GM18507 (cell line): ENCODE measurements at regions not wholly inside any gene's neighbourhood (a gene's known extent, or its start where the extent isn't known, plus 50 kb on each side); places are given as distances from the start of the nearest gene placed in this dataset.
A peak's percentile ranks its signal among the peaks of the same experiment; 100 is the strongest.
"Not testable (repeated sequence)": the region's sequence is repeated elsewhere in the genome, so short reads cannot be mapped to it uniquely, and the experiment has no call there.

Experiments
- DNase-seq: peaks from one replicate; pipeline ENCODE4 v3.0.0; 2011; ENCODE audit warnings: low read depth; ENCODE audit not compliant: insufficient read length; ENCODE audit errors: extremely low spot score
- FAIRE-seq: peaks from 2 replicates; lab custom pipeline; 2011; peaks lifted over from hg19 to GRCh38; lab: Jason Lieb, UNC

DNA sequence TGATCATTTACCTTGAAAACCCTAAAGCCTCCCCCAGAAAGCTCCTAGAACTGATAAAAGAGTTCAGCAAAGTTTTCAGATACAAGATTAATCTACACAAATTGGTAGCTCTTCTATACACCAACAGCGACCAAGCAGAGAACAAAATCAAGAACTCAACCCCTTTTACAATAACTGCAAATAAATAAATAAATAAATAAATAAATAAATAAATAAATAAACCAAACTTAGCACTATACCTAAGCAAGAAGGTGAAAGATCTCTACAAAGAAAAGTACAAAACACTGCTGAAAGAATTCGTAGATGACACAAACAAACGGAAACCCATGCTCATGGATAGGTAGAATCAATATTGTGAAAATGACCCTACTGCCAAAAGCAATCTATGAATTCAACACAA lies 182.0 kb upstream of the RND3 start:
- no peak for DNase-seq
- FAIRE-seq = no peak

DNA sequence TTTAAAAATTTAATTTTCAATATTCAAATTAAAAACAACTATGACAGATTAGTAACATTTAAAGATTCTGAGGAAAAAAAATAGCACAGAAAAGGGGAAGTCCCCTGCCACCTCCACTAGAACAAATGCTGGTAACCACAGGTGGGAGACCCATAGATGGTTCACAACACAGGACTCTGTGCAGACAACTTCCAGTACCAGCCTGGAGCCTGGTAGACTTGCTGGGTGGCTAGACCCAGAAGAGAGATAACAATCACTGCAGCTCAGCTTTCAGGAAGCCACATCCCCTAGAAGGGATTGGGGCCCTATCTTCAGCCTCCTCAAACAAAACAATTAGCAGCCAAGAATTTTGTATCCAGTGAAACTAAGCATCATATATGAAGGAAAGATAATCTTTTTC lies 179.6 kb upstream of the RND3 start:
- FAIRE-seq, DNase-seq: not testable (repeated sequence)

DNA sequence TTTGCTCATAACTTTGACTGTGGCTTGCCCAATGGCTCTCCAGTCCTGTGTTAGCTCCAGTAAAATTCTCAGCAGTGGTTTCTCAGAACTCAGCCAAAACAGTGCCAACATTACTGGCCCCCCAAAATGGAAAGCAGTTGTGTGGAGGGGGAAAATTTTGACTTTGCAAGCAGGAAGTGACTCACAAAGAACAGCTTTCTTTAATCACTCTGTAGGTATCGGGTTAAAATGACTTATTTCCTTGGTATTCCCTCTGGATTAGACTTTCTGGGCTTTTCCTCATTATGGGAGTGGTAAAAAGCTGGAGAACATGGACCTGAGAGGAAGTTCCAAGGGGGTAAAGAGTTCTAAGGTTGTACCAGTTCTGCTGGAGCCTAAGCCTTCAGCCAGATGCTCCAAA lies 175.7 kb upstream of the RND3 start:
- FAIRE-seq (no peak), DNase-seq (no peak)

DNA sequence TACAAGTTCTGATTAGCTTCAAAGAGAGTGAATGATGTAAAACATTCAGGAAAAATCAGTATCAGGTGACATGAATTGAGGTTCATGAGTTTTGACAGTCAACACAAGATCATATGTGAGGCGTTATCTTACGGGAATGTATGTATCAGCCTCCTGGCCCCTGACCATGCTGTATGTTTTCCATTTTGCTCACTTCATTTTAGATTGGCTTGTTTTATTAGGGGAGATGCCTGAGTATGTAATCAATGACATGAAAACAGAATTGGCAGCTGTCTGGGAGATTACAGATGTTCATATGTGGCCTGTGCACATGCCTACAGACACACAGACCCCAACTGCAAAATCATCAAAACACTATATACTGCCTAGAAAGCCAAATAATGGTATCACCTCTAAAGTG lies 168.5 kb upstream of the RND3 start:
- no peak for FAIRE-seq
- no peak for DNase-seq

DNA sequence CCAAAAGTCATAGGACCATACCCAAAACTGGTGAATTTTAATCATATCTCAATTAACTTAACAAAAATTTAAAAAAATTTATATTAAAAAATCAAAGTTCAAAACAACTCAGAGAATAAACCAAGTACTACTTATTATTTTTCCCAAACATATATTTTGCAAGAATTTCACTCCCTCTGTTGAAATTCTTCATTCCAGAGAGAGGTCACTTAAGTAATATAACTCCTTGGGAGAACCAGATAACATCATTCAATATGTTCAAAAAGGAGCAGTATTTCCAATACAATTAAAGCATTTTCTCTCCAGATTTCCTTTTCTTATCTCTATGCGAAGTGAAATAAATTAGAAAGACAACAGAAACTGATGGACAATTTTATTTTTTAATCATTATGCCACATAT lies 165.9 kb upstream of the RND3 start:
- DNase-seq (no peak), FAIRE-seq (no peak)

DNA sequence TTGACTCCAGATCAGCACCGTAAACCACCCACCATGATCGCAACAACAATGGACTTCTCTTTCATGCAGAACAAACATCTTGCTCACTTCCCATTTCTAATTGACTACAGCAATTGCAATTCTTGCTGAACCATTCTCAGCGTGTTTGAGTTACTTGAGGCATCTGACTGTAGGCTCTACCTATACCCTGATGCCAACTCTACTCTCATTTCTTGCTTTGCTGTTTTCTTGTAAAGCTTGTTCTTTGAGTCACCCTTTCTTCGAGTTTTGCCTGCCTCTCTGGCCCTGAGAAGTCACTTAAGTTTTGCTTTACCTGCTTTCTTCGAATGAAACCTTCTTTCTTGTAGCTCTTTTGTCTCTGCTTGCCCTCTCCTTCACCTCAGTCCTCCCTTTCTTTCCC lies 160.5 kb upstream of the RND3 start:
- FAIRE-seq (no peak), DNase-seq (no peak)

DNA sequence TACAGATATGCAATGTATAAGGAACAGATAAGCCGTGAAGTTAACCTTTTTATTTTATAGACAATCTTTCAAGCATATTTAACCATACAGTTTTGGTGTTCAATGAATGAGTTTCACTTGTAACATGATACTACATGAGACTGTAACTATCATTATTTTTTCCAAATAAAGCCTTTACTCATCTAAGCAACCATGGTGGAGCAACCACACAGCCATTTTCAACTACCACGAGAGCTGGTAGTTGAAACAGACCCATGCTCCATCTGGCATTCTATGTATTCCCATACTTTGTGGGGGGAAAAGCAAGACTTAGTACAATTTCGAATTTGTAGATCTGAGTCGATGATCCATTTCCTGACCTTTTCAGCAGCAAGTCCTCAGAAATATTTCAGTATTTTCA lies 159.3 kb upstream of the RND3 start:
- FAIRE-seq (no peak), DNase-seq (no peak)

DNA sequence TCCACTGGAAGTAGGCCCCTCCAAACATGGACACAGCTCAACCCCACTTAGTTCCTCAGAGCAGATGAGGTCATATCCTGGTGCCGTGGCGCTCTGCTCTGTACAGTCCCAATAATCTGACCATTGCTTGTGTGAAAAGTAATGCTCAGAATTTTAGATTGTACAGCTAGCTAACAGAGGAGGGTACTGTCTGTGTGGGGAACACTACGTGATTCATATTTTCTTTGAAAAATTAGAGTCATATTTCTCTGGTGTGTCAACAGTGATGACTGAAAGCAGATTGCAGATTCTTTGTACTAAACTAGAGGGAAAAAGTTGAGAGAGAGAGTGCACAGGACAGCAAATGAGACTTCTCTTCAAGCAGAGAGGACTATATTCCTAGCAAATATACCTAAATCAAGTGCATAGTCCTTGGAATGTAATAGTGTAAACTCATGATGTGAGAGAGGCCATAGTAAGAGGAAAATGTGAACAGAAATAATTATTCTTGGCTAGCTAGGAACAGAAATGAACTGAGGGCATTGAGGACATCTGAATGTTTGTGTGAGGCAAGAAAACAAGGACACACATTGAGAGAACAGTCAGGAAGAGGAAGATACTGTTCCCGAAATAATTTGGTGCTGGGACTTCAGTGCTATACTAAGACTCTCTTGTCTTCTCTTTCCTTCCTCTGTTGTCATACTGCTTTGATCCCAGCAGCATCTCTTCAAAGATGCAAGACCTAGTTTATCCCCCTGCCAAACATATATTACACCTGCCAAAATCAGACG lies 157.0 kb upstream of the RND3 start:
- no peak for DNase-seq

DNA sequence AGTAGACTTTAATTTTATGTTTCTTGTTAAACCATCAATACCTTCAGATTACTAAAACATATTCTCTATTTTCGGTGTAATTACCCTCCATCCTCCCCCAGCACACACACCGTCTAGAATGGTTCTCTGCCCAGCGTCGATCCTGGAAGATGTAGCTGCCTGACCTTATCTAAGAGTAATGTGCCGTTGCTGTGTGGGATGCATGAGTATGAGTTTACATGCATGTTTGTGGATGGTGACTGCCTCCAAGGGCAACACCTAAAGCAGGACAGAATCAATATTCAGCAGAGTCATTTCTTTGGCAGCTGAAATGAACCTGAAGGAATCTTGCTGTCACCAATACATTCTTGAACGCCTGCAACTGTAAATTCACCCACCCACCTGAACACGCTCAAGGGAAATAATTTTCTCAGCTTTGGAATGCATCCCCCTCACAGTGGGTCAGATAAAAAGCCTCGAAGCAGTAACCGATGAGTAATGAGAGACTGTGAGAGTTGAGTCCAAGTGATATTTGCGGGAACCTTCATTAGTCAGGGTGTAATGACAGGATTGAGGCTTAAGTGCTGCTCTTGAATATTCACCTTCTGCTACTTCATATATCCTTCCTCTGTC lies 155.8 kb upstream of the RND3 start:
- no peak for FAIRE-seq
- no peak for DNase-seq

More for the DNA sequence above, 157.0 kb upstream of the RND3 start:
- FAIRE-seq = no peak

DNA sequence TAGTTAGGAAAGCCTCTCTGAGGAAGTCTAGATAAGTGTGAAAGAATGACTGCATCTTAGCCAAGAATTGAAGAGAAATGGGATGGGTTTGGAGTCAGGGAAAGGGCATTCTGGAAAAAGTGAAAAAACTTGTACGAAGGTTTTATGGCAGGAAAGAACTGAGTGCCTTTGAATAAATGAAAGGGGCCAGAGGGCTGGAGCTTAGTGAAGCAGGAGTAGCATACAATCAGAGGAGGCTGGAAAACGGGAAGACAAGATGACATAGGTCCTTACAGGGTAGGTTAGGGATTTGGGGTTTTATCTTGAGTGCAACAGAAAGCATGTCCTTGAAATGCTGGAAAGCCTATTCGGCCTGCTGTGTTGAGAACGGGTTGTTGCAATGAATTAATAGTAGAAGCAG lies 152.6 kb upstream of the RND3 start:
- DNase-seq = no peak
- FAIRE-seq = no peak

DNA sequence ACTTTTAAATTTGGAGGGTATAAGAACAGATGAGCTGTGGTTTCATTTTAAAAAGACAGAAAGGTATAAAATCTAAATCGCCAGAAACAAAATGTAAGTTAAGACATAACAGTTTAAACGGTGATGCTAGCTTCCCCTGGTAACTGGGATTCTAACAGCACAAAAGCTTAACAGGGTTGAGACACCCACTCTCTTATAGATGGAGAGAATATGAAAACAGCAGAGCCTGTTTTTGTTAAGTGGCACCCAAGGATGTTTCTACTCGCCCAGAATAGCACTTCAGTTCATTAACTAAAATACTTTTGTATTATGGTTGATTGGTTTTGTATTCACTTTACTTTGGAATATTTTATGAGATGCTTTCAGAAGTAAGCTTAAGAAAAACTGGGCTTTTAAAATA lies 151.9 kb upstream of the RND3 start:
- no peak for DNase-seq
- no peak for FAIRE-seq

DNA sequence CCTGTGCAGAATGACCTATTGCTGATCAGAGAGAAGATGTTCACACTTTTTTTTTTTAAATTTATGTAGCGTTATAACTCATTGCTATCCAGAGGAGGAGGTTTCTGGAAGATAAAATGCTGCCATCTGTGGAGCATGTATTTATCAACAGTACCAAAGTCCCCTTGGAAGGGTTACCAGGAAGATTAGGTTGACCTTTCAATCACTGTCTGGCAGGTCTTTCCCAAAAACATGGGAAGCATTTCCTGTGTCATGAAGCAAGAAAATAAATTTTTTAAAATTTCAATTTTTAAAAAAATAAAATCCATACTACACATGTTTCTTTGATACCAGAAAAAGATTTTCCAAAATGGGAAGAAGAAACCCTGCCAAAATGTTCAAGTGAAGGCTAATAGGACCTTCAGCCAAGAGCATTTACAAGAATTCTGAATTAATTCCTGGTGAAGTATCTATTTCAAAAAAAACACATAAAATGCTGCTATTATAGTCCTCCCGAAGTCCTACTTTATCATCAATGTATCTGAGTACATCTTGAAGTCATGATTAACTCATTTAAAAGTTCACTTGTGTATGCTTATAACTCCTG lies 143.9 kb upstream of the RND3 start:
- DNase-seq (no peak), FAIRE-seq (no peak)

DNA sequence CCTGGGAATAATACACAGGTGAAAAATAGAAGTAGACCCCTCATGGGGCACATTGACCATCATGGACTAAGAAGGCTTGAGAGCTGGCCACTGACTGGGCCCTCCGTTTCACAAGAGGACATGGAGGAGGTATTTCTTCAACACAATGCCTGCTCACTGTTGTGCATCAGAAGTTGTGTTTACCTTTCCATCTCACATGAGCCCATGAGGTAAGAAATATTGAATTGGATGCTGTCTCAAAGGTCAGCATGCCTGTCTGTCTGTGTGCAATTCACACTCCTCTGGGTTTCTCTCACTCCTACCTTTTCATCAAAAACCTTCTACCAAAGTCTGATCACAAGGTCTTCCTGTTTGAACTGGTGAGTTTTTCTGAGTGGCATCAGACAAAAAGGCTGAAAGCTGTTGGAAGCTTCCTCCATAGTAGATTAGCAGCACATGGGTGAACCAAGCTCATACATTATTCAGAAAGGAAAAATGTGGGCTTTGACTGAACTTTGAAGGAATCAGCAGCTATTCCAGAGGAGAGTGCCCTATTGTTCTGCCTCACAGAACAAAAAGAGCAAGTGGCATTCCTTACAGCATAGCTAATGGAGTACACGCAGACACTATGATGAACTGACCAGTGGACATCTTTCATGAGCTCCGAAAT lies 143.2 kb upstream of the RND3 start:
- DNase-seq = no peak
- no peak for FAIRE-seq

DNA sequence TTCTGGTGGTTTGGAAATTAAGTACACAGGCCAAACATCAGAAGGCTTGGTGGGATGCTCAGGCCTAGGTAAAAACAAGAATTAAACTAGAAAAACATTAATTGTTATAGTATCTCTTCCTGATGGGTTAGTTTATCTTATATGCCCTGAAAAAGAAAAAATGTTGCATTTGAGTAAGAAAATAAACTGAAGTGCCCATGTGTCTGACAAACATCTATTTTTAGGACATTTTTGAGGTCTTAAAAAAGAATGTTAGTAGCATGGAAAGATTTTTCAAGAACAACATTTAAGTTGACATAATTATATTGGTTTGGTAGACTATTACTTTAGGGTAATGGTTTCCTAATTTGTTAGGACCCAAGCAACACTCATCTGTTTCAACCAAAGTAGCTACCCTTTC lies 140.1 kb upstream of the RND3 start:
- no peak for FAIRE-seq
- DNase-seq = no peak

DNA sequence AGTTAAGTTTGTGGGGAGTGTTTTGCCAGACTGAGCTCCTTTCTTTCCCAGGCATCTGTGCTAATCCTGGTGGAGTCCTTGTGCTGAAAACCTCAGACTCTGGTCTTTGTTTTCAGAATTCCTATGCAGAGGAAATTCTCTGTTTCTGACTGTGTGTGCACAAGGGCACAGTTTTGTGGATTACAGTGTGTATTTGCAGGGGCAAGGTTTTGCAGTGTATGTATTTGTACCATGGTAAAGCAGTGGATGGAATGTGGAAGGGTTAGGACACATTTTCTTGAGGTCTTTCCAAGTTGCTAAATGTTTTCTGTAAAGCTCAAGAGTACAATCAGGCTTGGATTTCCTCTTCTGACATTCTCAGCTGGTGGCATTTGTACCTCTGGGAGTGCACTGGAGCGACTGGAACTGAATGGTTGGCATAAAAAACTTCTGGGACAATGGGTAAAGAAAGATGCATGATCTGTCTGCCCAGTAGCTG lies 139.5 kb upstream of the RND3 start:
- DNase-seq = no peak

DNA sequence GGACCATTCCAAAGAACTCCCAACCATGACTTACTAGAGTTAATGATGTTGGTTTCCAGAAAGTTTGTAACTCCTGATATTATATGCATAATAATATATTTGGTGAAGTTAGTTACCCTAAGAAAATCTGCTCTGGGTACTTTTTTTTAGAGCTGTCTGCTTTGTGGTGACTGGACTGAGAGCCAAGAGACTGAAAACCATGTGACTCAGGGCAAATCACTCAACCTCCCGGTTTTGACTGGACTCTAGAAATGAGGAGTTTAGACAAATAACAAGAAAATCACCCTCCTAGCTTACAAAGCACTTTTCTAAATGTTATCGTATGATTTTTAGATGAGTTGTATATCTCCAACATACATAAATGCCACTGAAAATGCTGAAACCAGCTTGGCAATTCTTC lies 138.3 kb upstream of the RND3 start:
- DNase-seq (no peak), FAIRE-seq (no peak)

More for the DNA sequence above, 139.5 kb upstream of the RND3 start:
- FAIRE-seq = no peak

DNA sequence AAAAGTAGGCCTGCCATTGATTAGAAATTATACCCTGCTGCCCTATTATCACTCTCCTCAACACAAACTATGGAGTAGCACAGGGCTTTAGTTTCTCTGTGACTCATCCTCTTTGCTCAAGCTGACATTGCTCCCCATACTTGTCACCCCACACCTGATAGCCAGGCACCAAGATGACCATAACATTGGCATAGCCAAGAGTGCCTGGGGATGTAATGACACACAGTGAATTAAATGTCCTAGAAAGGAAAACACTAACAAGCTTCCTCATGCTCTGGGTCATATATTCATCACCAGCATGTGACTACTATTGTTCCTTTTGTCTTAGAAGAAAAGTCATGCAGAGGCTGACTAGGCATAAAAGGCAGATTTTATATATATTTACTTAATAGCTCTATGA lies 137.8 kb upstream of the RND3 start:
- no peak for DNase-seq
- no peak for FAIRE-seq

DNA sequence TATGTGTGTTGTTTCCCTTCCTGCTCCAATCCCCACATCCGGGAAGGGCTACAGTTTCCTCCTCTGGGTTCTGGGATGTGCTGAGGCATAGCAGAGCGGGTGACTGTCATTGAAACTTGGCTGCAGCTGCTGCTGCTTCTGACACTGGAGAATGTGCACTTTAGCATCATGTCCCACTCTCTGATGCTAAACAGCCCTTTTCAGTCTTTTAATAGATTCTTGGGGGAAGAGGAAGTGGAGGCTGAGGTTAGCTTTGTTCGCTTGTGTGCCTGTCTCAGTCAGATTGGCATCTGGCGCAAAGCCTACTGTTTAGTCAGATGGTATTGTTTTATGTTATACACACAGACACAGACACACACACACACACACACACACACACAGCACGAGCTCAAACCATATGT lies 136.5 kb upstream of the RND3 start:
- peak; percentile 29 for FAIRE-seq
- DNase-seq = no peak

DNA sequence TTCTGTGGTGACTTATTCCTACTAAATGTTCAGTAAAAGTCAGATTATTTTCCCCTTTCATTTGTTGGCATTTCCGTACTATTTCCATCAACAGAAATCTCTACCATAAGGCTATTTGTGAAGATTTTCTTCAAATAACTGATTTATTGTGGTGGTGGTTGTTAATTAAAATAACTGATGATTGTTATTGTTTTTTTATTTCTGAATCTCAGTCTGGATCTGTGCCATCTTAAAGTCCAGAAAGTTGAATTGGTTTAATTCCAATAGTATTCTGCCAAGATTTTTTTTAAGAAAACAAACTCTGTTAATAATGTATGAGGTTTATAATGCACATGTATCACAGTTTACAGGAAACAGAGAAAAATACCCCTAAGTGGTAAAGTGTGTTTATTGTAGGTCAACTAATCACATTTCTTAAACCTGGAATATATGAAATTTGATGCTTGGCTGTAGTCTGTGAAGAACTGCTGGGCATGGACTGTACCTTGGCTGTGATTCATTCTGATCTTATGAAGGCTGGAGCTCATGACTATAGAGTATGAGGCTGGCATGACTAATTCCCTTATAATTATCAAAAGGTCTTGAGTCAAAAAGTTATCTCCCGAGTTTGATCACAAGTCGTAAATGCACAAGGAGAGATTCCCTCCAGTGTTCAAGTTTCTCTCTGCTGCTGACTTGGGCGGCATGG lies 134.2 kb upstream of the RND3 start:
- FAIRE-seq (no peak), DNase-seq (no peak)

DNA sequence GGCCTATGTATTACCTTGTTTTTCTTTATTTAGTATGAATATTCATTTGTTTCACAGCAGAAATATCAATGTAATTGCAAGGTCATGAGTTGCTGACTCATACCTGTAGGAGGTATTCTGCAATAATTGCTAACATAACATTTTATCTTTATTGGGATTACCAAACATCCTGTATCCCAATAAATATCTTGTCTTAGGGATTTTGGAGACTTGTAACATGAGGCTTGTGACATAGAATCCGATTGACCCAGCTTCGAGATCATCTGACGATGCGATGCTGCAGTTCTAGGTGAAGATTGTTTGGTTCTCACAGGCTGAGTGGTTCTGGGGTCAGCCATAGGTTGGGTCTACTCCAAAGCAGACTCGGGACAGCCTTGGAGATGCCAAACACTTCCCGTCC lies 133.4 kb upstream of the RND3 start:
- FAIRE-seq = no peak
- DNase-seq = no peak
